Fibroblast of mammary gland (primary cell): ENCODE measurements at regions not wholly inside any gene's neighbourhood (a gene's known extent, or its start where the extent isn't known, plus 50 kb on each side); places are given as distances from the start of the nearest gene placed in this dataset.

Source experiments
- DNase-seq: peaks from one replicate; pipeline ENCODE4 v3.0.0-alpha.2; 2010; ENCODE audit warnings: low read depth
- H3K4me3 ChIP-seq: 2 replicates; pipeline ENCODE4 v1.5.1; 2011; ENCODE audit warnings: low read depth, mild to moderate bottlenecking, low read length, moderate library complexity; ENCODE audit not compliant: control insufficient read depth
- CTCF ChIP-seq: conservative IDR thresholded peaks from 2 replicates; pipeline ENCODE4 v1.5.1; 2011; ENCODE audit warnings: low read depth, low read length, inconsistent platforms; ENCODE audit not compliant: control insufficient read depth, insufficient read depth

GRCh38 chr11:109145287-109145686, 276.7 kb upstream of the C11orf87 start:
- H3K4me3 ChIP-seq: no peak overlapping the region
- no peak for DNase-seq
- no peak for TF ChIP-seq CTCF

GRCh38 chr11:109147726-109148125, 274.3 kb upstream of the C11orf87 start:
- DNase-seq: no peak
- H3K4me3 ChIP-seq: no peak overlapping the region
- TF ChIP-seq CTCF: no peak

GRCh38 chr11:109148669-109149068, 273.3 kb upstream of the C11orf87 start:
- no peak overlapping the region for H3K4me3 ChIP-seq
- DNase-seq: no peak
- no peak for TF ChIP-seq CTCF

GRCh38 chr11:109150581-109150980, 271.4 kb upstream of the C11orf87 start:
- DNase-seq: no peak
- no peak for TF ChIP-seq CTCF
- no peak overlapping the region for H3K4me3 ChIP-seq

- H3K4me3 ChIP-seq: no peak overlapping the region
- DNase-seq: no peak
- no peak for TF ChIP-seq CTCF
Observed at GRCh38 chr11:109153836-109154235, 268.2 kb upstream of the C11orf87 start.

- TF ChIP-seq CTCF: no peak
- H3K4me3 ChIP-seq: no peak overlapping the region
- no peak for DNase-seq
Observed at GRCh38 chr11:109155291-109155690, 266.7 kb upstream of the C11orf87 start.

GRCh38 chr11:109165035-109165434, 257.0 kb upstream of the C11orf87 start:
- H3K4me3 ChIP-seq: no peak overlapping the region
- no peak for TF ChIP-seq CTCF
- DNase-seq: no peak
